ENCODE measurements at regions not wholly inside any gene's neighbourhood (a gene's known extent, or its start where the extent isn't known, plus 50 kb on each side); places are given as distances from the start of the nearest gene placed in this dataset.

DNA sequence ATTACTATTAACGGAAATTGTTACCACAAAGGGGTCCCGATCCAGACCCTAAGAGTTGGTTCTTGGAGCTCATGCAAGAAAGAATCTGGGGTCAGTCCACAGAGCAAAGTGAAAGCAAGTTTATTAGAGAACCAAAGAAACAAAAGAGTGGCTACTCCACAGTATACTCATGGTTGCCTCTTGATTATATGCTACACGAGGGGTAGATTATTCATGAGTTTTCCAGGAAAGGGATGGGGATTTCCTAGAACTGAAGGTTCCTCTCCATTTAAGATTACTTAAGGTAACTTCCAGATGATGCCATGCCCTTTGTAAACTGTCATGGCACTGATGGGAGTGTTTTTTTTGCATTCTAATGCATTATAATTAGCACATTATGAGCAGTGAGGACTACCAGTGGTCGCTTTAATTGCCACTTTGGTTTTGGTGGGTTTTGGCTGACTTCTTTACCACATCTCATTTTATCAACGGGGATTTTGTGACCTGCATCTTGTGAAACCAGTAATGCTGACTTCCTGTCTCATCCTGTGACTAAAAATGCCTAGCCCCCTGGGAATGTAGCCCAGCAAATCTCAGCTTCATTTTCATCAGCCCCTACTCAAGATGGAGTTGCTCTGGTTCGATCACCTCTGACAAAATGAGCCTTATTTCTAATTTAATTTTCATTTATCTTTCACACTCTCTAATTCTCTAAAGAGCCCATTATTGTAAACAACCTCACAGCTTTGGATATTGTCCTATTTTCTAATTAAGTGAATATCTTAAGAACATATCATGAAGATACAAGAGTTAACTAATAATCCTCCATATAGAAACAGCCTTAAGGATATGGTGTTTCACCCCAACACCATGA is 336.3 kb downstream of the RASEF start:
- TF ChIP-seq POLR2A (IDR thresholded peaks at IDR 0.05) = no peak
- TF ChIP-seq, protein P1, sequence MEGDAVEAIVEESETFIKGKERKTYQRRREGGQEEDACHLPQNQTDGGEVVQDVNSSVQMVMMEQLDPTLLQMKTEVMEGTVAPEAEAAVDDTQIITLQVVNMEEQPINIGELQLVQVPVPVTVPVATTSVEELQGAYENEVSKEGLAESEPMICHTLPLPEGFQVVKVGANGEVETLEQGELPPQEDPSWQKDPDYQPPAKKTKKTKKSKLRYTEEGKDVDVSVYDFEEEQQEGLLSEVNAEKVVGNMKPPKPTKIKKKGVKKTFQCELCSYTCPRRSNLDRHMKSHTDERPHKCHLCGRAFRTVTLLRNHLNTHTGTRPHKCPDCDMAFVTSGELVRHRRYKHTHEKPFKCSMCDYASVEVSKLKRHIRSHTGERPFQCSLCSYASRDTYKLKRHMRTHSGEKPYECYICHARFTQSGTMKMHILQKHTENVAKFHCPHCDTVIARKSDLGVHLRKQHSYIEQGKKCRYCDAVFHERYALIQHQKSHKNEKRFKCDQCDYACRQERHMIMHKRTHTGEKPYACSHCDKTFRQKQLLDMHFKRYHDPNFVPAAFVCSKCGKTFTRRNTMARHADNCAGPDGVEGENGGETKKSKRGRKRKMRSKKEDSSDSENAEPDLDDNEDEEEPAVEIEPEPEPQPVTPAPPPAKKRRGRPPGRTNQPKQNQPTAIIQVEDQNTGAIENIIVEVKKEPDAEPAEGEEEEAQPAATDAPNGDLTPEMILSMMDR (IDR thresholded peaks at IDR 0.05) = no peak

All from lower leg skin (tissue), 3 donors.